ENCODE measurements at regions not wholly inside any gene's neighbourhood (a gene's known extent, or its start where the extent isn't known, plus 50 kb on each side); places are given as distances from the start of the nearest gene placed in this dataset.

DNA sequence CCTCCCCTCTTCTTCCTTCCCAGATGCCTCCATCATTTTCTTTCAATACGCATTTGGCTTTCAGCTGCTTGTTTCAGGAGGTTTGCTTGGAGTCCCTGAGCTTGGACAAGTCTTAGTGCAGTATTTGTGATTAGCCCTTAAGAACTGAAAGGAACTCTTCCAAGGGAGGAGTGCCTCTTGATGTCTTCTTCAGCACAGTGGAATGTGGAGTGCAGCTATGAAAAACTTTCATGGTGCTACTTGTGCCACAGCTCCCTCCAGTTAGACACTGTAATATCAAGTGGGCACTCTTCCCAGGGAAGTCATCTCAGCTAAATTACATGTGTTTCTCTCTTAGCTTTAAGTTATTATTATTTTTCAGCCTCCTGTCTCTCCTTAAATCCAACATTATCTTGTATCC, 173.1 kb downstream of the NECTIN3 start:
- Mint-ChIP-seq H3K27ac (no peak overlapping the region), H3K4me3 (no peak overlapping the region), H3K36me3 (ENCODE audit: low read depth) (no peaks in the 10 kb centered on the region), H3K9me3 (peaks cover 7% of the 10 kb centered on the region), H3K27me3 (ENCODE audit: low read depth, poor library complexity) (peaks cover 5% of the 10 kb centered on the region), H3K4me1 (no peaks in the 10 kb centered on the region)
- TF ChIP-seq, protein P1, sequence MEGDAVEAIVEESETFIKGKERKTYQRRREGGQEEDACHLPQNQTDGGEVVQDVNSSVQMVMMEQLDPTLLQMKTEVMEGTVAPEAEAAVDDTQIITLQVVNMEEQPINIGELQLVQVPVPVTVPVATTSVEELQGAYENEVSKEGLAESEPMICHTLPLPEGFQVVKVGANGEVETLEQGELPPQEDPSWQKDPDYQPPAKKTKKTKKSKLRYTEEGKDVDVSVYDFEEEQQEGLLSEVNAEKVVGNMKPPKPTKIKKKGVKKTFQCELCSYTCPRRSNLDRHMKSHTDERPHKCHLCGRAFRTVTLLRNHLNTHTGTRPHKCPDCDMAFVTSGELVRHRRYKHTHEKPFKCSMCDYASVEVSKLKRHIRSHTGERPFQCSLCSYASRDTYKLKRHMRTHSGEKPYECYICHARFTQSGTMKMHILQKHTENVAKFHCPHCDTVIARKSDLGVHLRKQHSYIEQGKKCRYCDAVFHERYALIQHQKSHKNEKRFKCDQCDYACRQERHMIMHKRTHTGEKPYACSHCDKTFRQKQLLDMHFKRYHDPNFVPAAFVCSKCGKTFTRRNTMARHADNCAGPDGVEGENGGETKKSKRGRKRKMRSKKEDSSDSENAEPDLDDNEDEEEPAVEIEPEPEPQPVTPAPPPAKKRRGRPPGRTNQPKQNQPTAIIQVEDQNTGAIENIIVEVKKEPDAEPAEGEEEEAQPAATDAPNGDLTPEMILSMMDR (IDR thresholded peaks at IDR 0.05): no peak
- no peak for DNase-seq

DNA sequence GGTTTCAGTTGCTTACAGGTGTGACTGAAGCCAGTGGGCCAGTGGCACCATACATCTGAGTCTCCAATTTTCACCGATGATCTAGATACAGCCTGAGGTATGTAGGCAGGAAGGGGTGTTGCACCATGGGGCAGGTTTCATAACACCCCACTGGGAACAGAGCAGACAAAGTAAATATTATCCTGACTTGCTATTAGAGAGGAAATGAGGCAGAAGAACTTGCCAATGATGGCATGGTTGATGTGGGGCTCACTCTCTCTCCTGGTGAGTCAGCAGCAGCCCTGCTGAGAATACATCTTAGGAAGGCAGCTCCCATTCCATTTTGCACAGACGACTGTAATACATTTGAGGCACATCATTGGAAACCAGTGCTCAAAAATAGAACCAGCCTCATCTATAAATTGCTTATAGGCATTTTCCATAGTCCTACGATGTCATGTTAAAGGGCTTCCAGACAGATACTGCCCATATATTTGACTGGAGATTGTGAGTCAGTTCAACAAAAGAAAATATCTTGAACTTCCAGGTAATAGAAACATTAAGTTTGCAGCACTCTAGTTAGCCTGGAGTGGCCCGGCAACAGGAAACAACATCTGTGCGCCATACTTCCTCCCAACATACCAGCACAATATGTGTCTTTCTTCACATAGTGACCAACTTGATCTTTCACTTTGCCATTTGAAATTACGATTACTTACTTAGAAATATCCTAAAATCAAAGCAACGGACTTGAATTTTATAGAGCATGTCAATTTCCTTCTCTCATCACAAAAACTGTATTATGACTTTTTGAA, 175.5 kb downstream of the NECTIN3 start:
- Mint-ChIP-seq H3K36me3 (ENCODE audit: low read depth) (no peaks in the 10 kb centered on the region), H3K4me3 (no peak overlapping the region), H3K4me1 (no peaks in the 10 kb centered on the region), H3K27me3 (ENCODE audit: low read depth, poor library complexity) (peaks cover 9% of the 10 kb centered on the region), H3K27ac (no peak overlapping the region), H3K9me3 (peaks cover 2% of the 10 kb centered on the region)
- TF ChIP-seq, protein P1 (IDR thresholded peaks at IDR 0.05): no peak
- DNase-seq: no peak

- Mint-ChIP-seq H3K4me3 (no peak overlapping the region), H3K4me1 (no peaks in the 10 kb centered on the region), H3K9me3 (peaks cover 2% of the 10 kb centered on the region), H3K27ac (no peak overlapping the region), H3K27me3 (ENCODE audit: low read depth, poor library complexity) (peaks cover 9% of the 10 kb centered on the region), H3K36me3 (ENCODE audit: low read depth) (no peaks in the 10 kb centered on the region)
- TF ChIP-seq, protein P1 (IDR thresholded peaks at IDR 0.05): no peak
- no peak for DNase-seq
Measured at GRCh38 chr3:111248406-111248805, 176.8 kb downstream of the NECTIN3 start.

DNA sequence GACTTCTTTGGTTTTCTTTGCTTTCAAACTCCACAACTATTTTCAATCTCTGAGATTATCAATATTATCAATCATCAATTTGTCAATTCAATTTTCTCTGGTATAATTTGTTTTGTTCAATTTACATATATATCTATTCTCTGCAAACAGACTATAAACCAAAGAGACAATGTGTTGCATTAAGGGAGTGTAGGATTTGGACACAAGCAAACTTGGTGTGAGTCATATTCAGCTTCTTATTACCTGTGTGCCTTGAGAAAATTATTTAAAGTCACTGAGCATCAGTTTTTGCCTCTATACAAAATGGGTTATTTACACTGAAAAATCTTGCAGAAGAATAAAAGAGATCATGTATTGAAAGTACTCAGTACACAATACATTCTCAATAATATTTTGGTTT, 177.8 kb downstream of the NECTIN3 start:
- DNase-seq: no peak
- H3K9me3 Mint-ChIP-seq: no peaks in the 10 kb centered on the region
- H3K27ac Mint-ChIP-seq: no peak overlapping the region
- H3K4me1 Mint-ChIP-seq: no peaks in the 10 kb centered on the region
- peaks cover 9% of the 10 kb centered on the region for H3K27me3 Mint-ChIP-seq (ENCODE audit: low read depth, poor library complexity)
- no peak overlapping the region for H3K4me3 Mint-ChIP-seq
- H3K36me3 Mint-ChIP-seq (ENCODE audit: low read depth): no peaks in the 10 kb centered on the region
- TF ChIP-seq, protein P1 (IDR thresholded peaks at IDR 0.05): no peak

GRCh38 chr3:111252779-111253178, 181.2 kb downstream of the NECTIN3 start:
- DNase-seq: no peak
- no peak overlapping the region for H3K27ac Mint-ChIP-seq
- no peaks in the 10 kb centered on the region for H3K9me3 Mint-ChIP-seq
- H3K4me1 Mint-ChIP-seq: no peaks in the 10 kb centered on the region
- TF ChIP-seq, protein P1 (IDR thresholded peaks at IDR 0.05): no peak
- peaks cover 9% of the 10 kb centered on the region for H3K27me3 Mint-ChIP-seq (ENCODE audit: low read depth, poor library complexity)
- H3K36me3 Mint-ChIP-seq (ENCODE audit: low read depth): no peaks in the 10 kb centered on the region
- H3K4me3 Mint-ChIP-seq: no peak overlapping the region

- TF ChIP-seq, protein P1 (IDR thresholded peaks at IDR 0.05): no peak
- no peaks in the 10 kb centered on the region for H3K36me3 Mint-ChIP-seq (ENCODE audit: low read depth)
- H3K4me1 Mint-ChIP-seq: no peaks in the 10 kb centered on the region
- no peak overlapping the region for H3K27ac Mint-ChIP-seq
- no peak for DNase-seq
- H3K9me3 Mint-ChIP-seq: no peaks in the 10 kb centered on the region
- peaks cover 6% of the 10 kb centered on the region for H3K27me3 Mint-ChIP-seq (ENCODE audit: low read depth, poor library complexity)
- no peak overlapping the region for H3K4me3 Mint-ChIP-seq
Measured at GRCh38 chr3:111253733-111254132, 182.1 kb downstream of the NECTIN3 start.
